Adrenal gland (tissue), 9 donors: ENCODE measurements at regions not wholly inside any gene's neighbourhood (a gene's known extent, or its start where the extent isn't known, plus 50 kb on each side); places are given as distances from the start of the nearest gene placed in this dataset.

Source experiments
- DNase-seq, 7 donors: peaks; one replicate each; pipeline ENCODE4 v3.0.0-alpha.2; 2019 to 2020
- H3K27ac ChIP-seq, 5 donors: fragments of 200-600 bp; sonication (generic) in 4 of 5; 1 replicate in 3 of 5; 2 replicates in 2 of 5; pipeline versions ENCODE4 v1.5.1 to v1.8.0; 2016 to 2020; ENCODE audit warnings: mild to moderate bottlenecking in 1 of 5
- H3K27me3 ChIP-seq: fragments of 200-600 bp; 2 replicates; pipeline ENCODE4 v1.8.0; 2021
- H3K36me3 ChIP-seq, 2 donors: fragments of 200-600 bp; replicated peaks in 1 of 2; 1 replicate in 1 of 2; 2 replicates in 1 of 2; pipeline versions ENCODE4 v1.5.1 to v1.8.0; 2018 to 2022
- H3K4me1 ChIP-seq, 2 donors: fragments of 200-600 bp; replicated peaks in 1 of 2; 1 replicate in 1 of 2; 2 replicates in 1 of 2; pipeline versions ENCODE4 v1.5.1 to v1.8.0; 2018 to 2021
- H3K4me3 ChIP-seq, 4 donors: fragments of 200-600 bp; sonication (generic) in 3 of 4; one replicate each; pipeline ENCODE4 v1.5.1; 2016 to 2018
- H3K9me3 ChIP-seq, 3 donors: fragments of 200-600 bp; sonication (generic) in 1 of 3; replicated peaks in 1 of 3; 1 replicate in 2 of 3; 2 replicates in 1 of 3; pipeline versions ENCODE4 v1.5.1 to v1.8.0; 2016 to 2021
- POLR2A ChIP-seq, 2 donors: fragments of 450-650 bp; IDR thresholded peaks; one replicate each; pipeline ENCODE4 v1.6.1; 2017; ENCODE audit warnings: antibody characterized with exemption in 2 of 2, mild to moderate bottlenecking in 2 of 2, moderate library complexity in 1 of 2
- WGBS, 4 donors: extraction: QIAGEN DNeasy Blood & Tissue Kit in 2 of 4; methylation state at CpG; one replicate each; pipeline versions ENCODE4 v1.1.5 to v1.1.7; 2013 to 2017; 5-methylcytosine and 5-hydroxymethylcytosine counted together
- intact Hi-C, 2 donors: fragments of 100-400 bp; cut with DNase I; formaldehyde crosslinking; loops; one replicate each; pipeline versions ENCODE4 v1.14.1 to v1.15.0; 2022 to 2023
- TF ChIP-seq, protein P1 (sequence below), 6 experiments: fragments of 450-650 bp in 4 of 6; fragments of 200-600 bp in 2 of 6; sonication (generic) in 1 of 6; IDR thresholded peaks; 1 replicate in 5 of 6; 2 replicates in 1 of 6; pipeline versions ENCODE4 v1.5.1 to v1.8.0; 2016 to 2021; ENCODE audit warnings: antibody characterized with exemption in 6 of 6, mild to moderate bottlenecking in 2 of 6, moderate library complexity in 1 of 6
- donor health status: healthy with polysubstance abuse.
- donor health status: Bipolar disorder and iron deficiency.
- donor health status: DM: yes; HTN: yes; CAD: no.
- donor health status: DM: no; HTN: no; CAD: no.
- donor health status: DM: no; HTN: no; CAD: no.

DNA sequence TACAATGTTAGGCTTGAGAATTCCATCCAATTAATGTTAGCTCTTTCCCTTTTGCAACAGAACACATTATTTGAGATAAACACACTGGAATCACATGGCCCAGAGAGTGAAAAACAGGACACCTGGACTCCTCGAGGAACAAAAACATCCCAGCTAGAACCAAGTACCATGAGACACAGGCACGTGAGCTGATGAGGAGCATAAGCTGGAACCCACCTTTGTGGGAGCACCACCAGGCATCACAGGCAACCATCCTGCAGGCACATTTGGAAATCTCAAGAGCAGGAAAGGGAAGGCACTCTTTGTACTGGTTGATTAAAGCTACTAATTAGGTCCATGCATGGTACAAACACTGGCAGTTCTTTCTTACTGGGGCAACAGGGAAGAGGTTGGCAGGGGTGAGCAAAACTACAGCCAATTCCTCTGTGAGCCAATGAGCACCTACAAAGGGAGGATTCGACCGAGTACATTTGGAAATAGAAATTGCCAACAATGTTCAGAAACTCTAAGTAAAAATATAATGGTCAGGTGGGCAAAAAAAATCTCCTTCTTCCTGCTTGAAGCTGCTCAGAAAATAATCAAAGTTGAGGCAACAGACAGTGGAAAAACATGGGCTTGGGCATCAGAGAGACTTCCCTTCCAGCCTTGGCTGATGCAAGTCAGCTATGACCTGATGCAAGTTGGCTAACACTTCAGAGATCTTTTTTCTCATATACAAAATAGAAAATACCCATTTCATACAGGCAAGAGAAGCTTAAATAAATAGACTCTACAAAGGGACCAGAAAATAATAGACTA is 216.7 kb downstream of the NUAK1 start:
- Histone ChIP-seq H3K9me3 (no peaks in the 10 kb centered on the region), H3K27ac (no peak overlapping the region), H3K4me1 (no peaks in the 10 kb centered on the region), H3K36me3 (no peaks in the 10 kb centered on the region), H3K27me3 (no peaks in the 10 kb centered on the region), H3K4me3 (no peak overlapping the region)
- intact Hi-C loops = no loop called here
- no peak for DNase-seq
- WGBS, 4 donors = 75 to 86% (median 78%) methylated on average over 4 of the region's 4 CpGs
- TF ChIP-seq, protein P1, sequence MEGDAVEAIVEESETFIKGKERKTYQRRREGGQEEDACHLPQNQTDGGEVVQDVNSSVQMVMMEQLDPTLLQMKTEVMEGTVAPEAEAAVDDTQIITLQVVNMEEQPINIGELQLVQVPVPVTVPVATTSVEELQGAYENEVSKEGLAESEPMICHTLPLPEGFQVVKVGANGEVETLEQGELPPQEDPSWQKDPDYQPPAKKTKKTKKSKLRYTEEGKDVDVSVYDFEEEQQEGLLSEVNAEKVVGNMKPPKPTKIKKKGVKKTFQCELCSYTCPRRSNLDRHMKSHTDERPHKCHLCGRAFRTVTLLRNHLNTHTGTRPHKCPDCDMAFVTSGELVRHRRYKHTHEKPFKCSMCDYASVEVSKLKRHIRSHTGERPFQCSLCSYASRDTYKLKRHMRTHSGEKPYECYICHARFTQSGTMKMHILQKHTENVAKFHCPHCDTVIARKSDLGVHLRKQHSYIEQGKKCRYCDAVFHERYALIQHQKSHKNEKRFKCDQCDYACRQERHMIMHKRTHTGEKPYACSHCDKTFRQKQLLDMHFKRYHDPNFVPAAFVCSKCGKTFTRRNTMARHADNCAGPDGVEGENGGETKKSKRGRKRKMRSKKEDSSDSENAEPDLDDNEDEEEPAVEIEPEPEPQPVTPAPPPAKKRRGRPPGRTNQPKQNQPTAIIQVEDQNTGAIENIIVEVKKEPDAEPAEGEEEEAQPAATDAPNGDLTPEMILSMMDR (IDR thresholded peaks at IDR 0.05) = no peak
- no peak for TF ChIP-seq POLR2A (IDR thresholded peaks at IDR 0.05)

DNA sequence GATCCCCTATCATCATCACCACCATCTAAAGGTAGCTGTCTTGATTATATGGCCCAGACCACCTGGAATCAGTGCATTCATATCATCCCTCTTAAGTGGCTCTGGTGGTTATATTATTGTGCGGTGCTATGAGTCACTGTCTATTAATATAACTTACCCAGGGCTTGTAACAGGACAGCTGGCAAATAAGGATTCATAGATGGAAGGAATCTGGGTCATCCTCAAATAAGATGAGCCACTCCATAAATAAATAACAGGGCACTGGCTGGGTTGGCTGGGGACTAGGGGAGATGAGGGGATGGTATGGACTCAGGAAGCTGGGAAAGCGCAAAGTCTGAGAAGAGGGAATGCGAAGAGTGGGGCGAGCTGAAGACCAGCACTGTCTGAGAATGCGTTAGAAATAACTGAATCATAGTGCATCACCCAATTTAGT is 216.1 kb downstream of the NUAK1 start:
- Histone ChIP-seq H3K4me3 (no peak overlapping the region), H3K27ac (no peak overlapping the region), H3K36me3 (no peaks in the 10 kb centered on the region), H3K4me1 (no peaks in the 10 kb centered on the region), H3K9me3 (no peaks in the 10 kb centered on the region), H3K27me3 (no peaks in the 10 kb centered on the region)
- 76 to 85% (median 81%) methylated on average over 5 of the region's 5 CpGs for WGBS, 4 donors
- DNase-seq = no peak
- TF ChIP-seq POLR2A (IDR thresholded peaks at IDR 0.05) = no peak
- TF ChIP-seq, protein P1 (IDR thresholded peaks at IDR 0.05) = no peak
- intact Hi-C loops = no loop called here

GRCh38 chr12:105924526-105925208 is 214.1 kb downstream of the NUAK1 start:
- intact Hi-C loops = no loop called here
- WGBS, 4 donors = 63 to 73% (median 67%) methylated on average over 7 of the region's 7 CpGs
- no peak overlapping the region for H3K4me3 ChIP-seq
- H3K27me3 ChIP-seq = no peaks in the 10 kb centered on the region
- H3K27ac ChIP-seq = no peak overlapping the region
- no peaks in the 10 kb centered on the region for H3K36me3 ChIP-seq
- H3K9me3 ChIP-seq = no peaks in the 10 kb centered on the region
- TF ChIP-seq, protein P1 (IDR thresholded peaks at IDR 0.05) = no peak
- no peak for TF ChIP-seq POLR2A (IDR thresholded peaks at IDR 0.05)
- H3K4me1 ChIP-seq = no peaks in the 10 kb centered on the region
- DNase-seq = no peak

DNA sequence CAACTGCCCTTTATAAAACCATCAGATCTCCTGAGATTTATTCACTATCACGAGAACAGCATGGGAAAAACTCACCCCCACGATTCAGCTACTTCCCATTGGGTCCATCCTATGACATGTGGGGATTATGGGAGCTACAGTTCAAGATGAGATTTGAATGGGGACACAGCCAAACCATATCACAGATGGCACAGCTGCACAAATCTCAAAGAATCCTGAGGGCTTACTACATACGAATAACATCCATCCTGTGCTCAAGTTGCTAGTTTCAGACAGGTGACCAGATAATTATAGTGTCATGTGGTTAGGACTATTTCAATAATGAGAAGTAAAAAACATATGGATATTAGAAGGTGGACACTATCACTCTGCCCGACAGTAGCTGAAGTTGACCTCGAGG is 211.2 kb downstream of the NUAK1 start:
- TF ChIP-seq, protein P1 (IDR thresholded peaks at IDR 0.05) = no peak
- TF ChIP-seq POLR2A (IDR thresholded peaks at IDR 0.05) = no peak
- H3K27me3 ChIP-seq = no peaks in the 10 kb centered on the region
- H3K9me3 ChIP-seq = no peaks in the 10 kb centered on the region
- no peak for DNase-seq
- H3K4me1 ChIP-seq = no peaks in the 10 kb centered on the region
- no peaks in the 10 kb centered on the region for H3K36me3 ChIP-seq
- WGBS, 4 donors = 80 to 82% (median 81%) methylated on average over 5 of the region's 5 CpGs
- intact Hi-C loops = no loop called here
- H3K27ac ChIP-seq = no peak overlapping the region
- no peak overlapping the region for H3K4me3 ChIP-seq
